ENCODE measurements at regions not wholly inside any gene's neighbourhood (a gene's known extent, or its start where the extent isn't known, plus 50 kb on each side); places are given as distances from the start of the nearest gene placed in this dataset.
"Not testable (repeated sequence)": the region's sequence is repeated elsewhere in the genome, so short reads cannot be mapped to it uniquely, and the experiment has no call there.

GRCh38 chr16:29136916-29137315, 152.1 kb downstream of the LAT start:
- not testable (repeated sequence) for TF ChIP-seq CBX1 (IDR thresholded peaks at IDR 0.05; ENCODE audit: low read depth); SP2 (IDR thresholded peaks at IDR 0.05; ENCODE audit: extremely low read depth, low read depth, low read length, poor library complexity, severe bottlenecking); GATA2 (CRISPR knock-in tag; IDR thresholded peaks at IDR 0.05)
- TF ChIP-seq, protein P1, sequence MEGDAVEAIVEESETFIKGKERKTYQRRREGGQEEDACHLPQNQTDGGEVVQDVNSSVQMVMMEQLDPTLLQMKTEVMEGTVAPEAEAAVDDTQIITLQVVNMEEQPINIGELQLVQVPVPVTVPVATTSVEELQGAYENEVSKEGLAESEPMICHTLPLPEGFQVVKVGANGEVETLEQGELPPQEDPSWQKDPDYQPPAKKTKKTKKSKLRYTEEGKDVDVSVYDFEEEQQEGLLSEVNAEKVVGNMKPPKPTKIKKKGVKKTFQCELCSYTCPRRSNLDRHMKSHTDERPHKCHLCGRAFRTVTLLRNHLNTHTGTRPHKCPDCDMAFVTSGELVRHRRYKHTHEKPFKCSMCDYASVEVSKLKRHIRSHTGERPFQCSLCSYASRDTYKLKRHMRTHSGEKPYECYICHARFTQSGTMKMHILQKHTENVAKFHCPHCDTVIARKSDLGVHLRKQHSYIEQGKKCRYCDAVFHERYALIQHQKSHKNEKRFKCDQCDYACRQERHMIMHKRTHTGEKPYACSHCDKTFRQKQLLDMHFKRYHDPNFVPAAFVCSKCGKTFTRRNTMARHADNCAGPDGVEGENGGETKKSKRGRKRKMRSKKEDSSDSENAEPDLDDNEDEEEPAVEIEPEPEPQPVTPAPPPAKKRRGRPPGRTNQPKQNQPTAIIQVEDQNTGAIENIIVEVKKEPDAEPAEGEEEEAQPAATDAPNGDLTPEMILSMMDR (IDR thresholded peaks at IDR 0.05 in 2 of 3, conservative IDR thresholded peaks at IDR 0.05 in 1 of 3; ENCODE audit: insufficient read depth in 2 of 3, low read depth in 1 of 3, low read length in 3 of 3) = not testable (repeated sequence)

All from K562 (cell line).